Left cardiac atrium (tissue), 4 donors: ENCODE measurements at regions not wholly inside any gene's neighbourhood (a gene's known extent, or its start where the extent isn't known, plus 50 kb on each side); places are given as distances from the start of the nearest gene placed in this dataset.

Source experiments
- ATAC-seq, 2 donors: fragments of 200-7000 bp; cut with Tn5 transposase; one replicate each; pipeline ENCODE4 v1.9.1; 2020; ENCODE audit warnings: mild to moderate bottlenecking in 2 of 2, moderate library complexity in 2 of 2
- DNase-seq: peaks from one replicate; pipeline ENCODE4 v3.0.0-alpha.2; 2020
- intact Hi-C, 2 donors: fragments of 100-400 bp; cut with DNase I; formaldehyde crosslinking; loops; one replicate each; pipeline versions ENCODE4 v1.14.1 to v1.15.1; 2022 to 2023
- donor health status: DM: no; HTN: yes; CAD: no.
- donor health status: DM: no; HTN: yes; CAD: no; lungs with severe emphysema.
- donor health status: DM: yes; HTN: yes; CAD: no.
- donor health status: Dilated cardiomyopathy.

GRCh38 chr20:33940666-33941065 is 53.0 kb upstream of the RALY start:
- intact Hi-C loops, result no loop called here
- no peak for ATAC-seq
- no peak for DNase-seq
